HL-60 (cell line): ENCODE measurements at regions not wholly inside any gene's neighbourhood (a gene's known extent, or its start where the extent isn't known, plus 50 kb on each side); places are given as distances from the start of the nearest gene placed in this dataset.

Experiments used
- DNase-seq, 2 experiments: peaks; one replicate each; pipeline ENCODE4 v3.0.0-alpha.2; 2010 to 2020; ENCODE audit warnings: low read depth in 1 of 2, low spot score in 1 of 2
- H3K27ac ChIP-seq: fragments of 250-450 bp; sonication (Bioruptor Pico); replicated peaks from 2 replicates; pipeline ENCODE4 v1.5.1; 2020; ENCODE audit warnings: mild to moderate bottlenecking, moderate library complexity
- H3K27me3 ChIP-seq: fragments of 250-450 bp; sonication (Bioruptor Pico); 2 replicates; pipeline ENCODE4 v1.5.1; 2021; ENCODE audit warnings: mild to moderate bottlenecking, moderate library complexity; ENCODE audit not compliant: insufficient read depth, poor library complexity, severe bottlenecking
- H3K4me3 ChIP-seq: replicated peaks from 2 replicates; pipeline ENCODE4 v1.5.1; 2011; ENCODE audit warnings: mild to moderate bottlenecking, control low read depth, low read length; ENCODE audit not compliant: insufficient read depth
- GABPA ChIP-seq: IDR thresholded peaks from 2 replicates; pipeline ENCODE4 v1.6.1; 2012; ENCODE audit warnings: low read depth
- POLR2AphosphoS5 ChIP-seq: IDR thresholded peaks from 2 replicates; pipeline ENCODE4 v1.6.1; 2012; ENCODE audit warnings: low read depth
- SPI1 ChIP-seq: IDR thresholded peaks from 2 replicates; pipeline ENCODE4 v1.6.1; 2012; ENCODE audit warnings: low read depth, mild to moderate bottlenecking, borderline replicate concordance
- TF ChIP-seq, protein P1 (sequence below): IDR thresholded peaks from one replicate; pipeline ENCODE4 v1.5.1; 2011; ENCODE audit warnings: low read length, control low read depth, inconsistent platforms; ENCODE audit not compliant: insufficient read depth
- TF ChIP-seq, protein P2 (sequence below): IDR thresholded peaks from 2 replicates; pipeline ENCODE4 v1.6.1; 2012; ENCODE audit warnings: low read depth; ENCODE audit not compliant: insufficient replicate concordance

DNA sequence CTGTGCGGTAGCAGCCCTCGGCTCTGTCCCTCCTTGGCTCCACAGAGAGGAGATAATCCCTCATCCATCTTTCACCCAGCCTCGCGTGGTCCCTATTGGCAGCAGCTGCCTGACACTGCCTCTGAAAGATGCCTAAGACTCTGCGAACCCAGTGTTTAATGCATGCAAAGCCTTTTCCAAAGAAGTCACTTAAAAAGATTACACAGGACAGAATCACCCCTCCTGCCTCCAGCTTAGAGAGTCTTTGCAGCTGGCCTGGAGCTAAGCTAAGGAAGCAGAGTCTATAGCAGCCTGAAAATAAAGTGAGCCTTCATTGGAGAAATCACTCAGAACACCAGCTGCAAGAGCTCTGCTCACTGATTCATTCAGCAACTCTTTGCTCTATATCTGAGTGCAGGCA, 247.2 kb downstream of the SHQ1 start:
- no peak overlapping the region for H3K27ac ChIP-seq
- H3K4me3 ChIP-seq, result no peak overlapping the region
- no peaks in the 10 kb centered on the region for H3K27me3 ChIP-seq
- TF ChIP-seq, protein P1, sequence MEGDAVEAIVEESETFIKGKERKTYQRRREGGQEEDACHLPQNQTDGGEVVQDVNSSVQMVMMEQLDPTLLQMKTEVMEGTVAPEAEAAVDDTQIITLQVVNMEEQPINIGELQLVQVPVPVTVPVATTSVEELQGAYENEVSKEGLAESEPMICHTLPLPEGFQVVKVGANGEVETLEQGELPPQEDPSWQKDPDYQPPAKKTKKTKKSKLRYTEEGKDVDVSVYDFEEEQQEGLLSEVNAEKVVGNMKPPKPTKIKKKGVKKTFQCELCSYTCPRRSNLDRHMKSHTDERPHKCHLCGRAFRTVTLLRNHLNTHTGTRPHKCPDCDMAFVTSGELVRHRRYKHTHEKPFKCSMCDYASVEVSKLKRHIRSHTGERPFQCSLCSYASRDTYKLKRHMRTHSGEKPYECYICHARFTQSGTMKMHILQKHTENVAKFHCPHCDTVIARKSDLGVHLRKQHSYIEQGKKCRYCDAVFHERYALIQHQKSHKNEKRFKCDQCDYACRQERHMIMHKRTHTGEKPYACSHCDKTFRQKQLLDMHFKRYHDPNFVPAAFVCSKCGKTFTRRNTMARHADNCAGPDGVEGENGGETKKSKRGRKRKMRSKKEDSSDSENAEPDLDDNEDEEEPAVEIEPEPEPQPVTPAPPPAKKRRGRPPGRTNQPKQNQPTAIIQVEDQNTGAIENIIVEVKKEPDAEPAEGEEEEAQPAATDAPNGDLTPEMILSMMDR, result no peak
- TF ChIP-seq SPI1, result no peak
- no peak for TF ChIP-seq POLR2AphosphoS5
- TF ChIP-seq, protein P2, sequence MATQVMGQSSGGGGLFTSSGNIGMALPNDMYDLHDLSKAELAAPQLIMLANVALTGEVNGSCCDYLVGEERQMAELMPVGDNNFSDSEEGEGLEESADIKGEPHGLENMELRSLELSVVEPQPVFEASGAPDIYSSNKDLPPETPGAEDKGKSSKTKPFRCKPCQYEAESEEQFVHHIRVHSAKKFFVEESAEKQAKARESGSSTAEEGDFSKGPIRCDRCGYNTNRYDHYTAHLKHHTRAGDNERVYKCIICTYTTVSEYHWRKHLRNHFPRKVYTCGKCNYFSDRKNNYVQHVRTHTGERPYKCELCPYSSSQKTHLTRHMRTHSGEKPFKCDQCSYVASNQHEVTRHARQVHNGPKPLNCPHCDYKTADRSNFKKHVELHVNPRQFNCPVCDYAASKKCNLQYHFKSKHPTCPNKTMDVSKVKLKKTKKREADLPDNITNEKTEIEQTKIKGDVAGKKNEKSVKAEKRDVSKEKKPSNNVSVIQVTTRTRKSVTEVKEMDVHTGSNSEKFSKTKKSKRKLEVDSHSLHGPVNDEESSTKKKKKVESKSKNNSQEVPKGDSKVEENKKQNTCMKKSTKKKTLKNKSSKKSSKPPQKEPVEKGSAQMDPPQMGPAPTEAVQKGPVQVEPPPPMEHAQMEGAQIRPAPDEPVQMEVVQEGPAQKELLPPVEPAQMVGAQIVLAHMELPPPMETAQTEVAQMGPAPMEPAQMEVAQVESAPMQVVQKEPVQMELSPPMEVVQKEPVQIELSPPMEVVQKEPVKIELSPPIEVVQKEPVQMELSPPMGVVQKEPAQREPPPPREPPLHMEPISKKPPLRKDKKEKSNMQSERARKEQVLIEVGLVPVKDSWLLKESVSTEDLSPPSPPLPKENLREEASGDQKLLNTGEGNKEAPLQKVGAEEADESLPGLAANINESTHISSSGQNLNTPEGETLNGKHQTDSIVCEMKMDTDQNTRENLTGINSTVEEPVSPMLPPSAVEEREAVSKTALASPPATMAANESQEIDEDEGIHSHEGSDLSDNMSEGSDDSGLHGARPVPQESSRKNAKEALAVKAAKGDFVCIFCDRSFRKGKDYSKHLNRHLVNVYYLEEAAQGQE, result no peak
- TF ChIP-seq GABPA, result no peak
- DNase-seq, result no peak

GRCh38 chr3:72597756-72598195, 250.5 kb downstream of the SHQ1 start:
- Histone ChIP-seq H3K27me3 (no peaks in the 10 kb centered on the region), H3K27ac (no peak overlapping the region), H3K4me3 (no peak overlapping the region)
- TF ChIP-seq, protein P1, result no peak
- TF ChIP-seq POLR2AphosphoS5, result no peak
- TF ChIP-seq GABPA, result no peak
- no peak for TF ChIP-seq SPI1
- TF ChIP-seq, protein P2, result no peak
- no peak for DNase-seq

DNA sequence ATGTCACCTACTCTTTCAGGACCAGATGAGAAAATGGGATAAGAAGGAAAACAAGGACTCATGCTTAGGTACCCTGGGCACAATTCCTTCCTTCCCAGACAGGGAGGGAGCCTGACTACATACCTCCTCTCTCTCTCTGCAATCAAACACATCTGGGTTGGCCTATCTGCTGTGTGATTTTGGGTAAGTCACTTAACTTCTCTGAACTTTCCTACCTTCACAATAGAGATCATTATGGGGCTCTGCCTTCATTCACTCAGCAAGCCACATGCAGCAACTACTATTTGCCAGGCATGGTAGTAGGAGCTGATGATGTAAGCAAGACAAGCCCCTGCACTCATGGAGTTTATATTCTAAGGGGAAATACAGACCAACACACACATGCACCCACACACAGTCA, 251.2 kb downstream of the SHQ1 start:
- Histone ChIP-seq H3K27ac (no peak overlapping the region), H3K4me3 (no peak overlapping the region), H3K27me3 (no peaks in the 10 kb centered on the region)
- DNase-seq, result no peak
- TF ChIP-seq POLR2AphosphoS5 (no peak), SPI1 (no peak), GABPA (no peak)
- TF ChIP-seq, protein P2, result no peak
- TF ChIP-seq, protein P1, result no peak
